ENCODE measurements at regions not wholly inside any gene's neighbourhood (a gene's known extent, or its start where the extent isn't known, plus 50 kb on each side); places are given as distances from the start of the nearest gene placed in this dataset.

DNA sequence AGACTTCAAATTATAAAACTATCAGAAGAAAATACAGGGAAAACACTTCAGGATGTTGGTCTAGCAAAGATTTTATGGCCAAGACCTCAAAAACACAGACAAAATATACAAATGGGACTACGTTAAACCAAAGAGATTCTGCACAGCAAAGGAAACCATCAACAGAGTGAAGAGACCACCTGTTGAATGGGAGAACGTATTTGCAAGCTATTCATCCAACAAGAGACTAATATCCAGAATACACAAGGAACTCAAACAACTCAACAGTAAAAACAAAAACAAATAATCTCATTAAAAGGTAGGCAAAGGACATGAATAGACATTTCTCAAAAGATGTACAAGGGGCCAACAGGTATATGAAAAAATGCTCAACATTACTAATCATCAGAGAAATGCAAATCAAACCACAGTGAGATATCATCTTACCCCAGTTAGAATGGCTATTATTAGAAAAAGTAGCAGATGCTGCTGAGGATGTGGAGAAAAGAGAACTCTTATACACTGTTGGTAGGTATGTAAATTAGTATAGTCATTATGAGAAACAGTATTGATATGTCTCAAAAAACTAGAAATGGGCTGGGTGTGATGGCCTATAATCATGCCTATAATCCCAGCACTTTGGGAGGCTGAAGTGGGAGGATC, 112.6 kb downstream of the LRIG2 start:
- H3K4me3 ChIP-seq, result no peak overlapping the region
- no peaks in the 10 kb centered on the region for H3K4me1 ChIP-seq
- ATAC-seq, result no peak
- H3K27me3 ChIP-seq, result no peaks in the 10 kb centered on the region
- 84 to 100% methylated on average over 1 to 2 of the region's 2 CpGs for WGBS, 2 donors (ENCODE audit: low coverage in 1 of 2)
- no peak overlapping the region for H3K27ac ChIP-seq
- H3K9me3 ChIP-seq, result no peaks in the 10 kb centered on the region
- TF ChIP-seq POLR2A (IDR thresholded peaks at IDR 0.05) (no peak), CTCF (IDR thresholded peaks at IDR 0.05) (no peak)
- no peaks in the 10 kb centered on the region for H3K36me3 ChIP-seq

GRCh38 chr1:113190078-113190477, 117.1 kb downstream of the LRIG2 start:
- Histone ChIP-seq H3K9me3 (no peaks in the 10 kb centered on the region), H3K36me3 (no peaks in the 10 kb centered on the region), H3K27me3 (no peaks in the 10 kb centered on the region), H3K4me3 (no peak overlapping the region), H3K4me1 (no peaks in the 10 kb centered on the region), H3K27ac (no peak overlapping the region)
- ATAC-seq, result no peak
- WGBS, 2 donors (ENCODE audit: low coverage in 1 of 2), result 55 to 65% methylated on average over 2 of the region's 3 CpGs
- TF ChIP-seq POLR2AphosphoS5 (IDR thresholded peaks at IDR 0.05) (no peak), CTCF (IDR thresholded peaks at IDR 0.05) (no peak)

DNA sequence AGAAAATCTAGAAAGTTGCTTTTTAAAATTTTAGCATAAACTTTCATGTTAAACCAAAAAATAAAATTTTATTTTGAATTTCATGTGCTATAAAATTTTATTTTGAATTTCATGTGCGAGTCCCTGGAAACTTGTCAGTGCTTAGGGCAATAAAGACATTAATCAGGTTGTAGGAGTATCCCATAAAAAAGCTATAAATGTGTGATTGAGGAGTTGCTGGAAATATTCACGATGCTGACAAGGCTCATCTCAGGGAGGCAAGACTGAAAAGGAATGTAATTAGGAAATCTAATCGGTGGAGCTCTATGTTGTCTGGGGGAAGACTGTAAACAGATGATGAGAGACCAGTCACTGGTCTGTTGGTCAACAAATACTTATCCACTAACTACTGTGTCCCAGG, 117.9 kb downstream of the LRIG2 start:
- Histone ChIP-seq H3K27ac (no peak overlapping the region), H3K4me3 (no peak overlapping the region), H3K9me3 (no peaks in the 10 kb centered on the region), H3K27me3 (no peaks in the 10 kb centered on the region), H3K36me3 (no peaks in the 10 kb centered on the region), H3K4me1 (no peaks in the 10 kb centered on the region)
- TF ChIP-seq POLR2A (IDR thresholded peaks at IDR 0.05) (no peak), POLR2AphosphoS5 (IDR thresholded peaks at IDR 0.05) (no peak), CTCF (IDR thresholded peaks at IDR 0.05) (no peak), EP300 (IDR thresholded peaks at IDR 0.05) (no peak)
- no peak for ATAC-seq
- 74 to 83% methylated on average over 3 of the region's 3 CpGs for WGBS, 2 donors (ENCODE audit: low coverage in 1 of 2)

DNA sequence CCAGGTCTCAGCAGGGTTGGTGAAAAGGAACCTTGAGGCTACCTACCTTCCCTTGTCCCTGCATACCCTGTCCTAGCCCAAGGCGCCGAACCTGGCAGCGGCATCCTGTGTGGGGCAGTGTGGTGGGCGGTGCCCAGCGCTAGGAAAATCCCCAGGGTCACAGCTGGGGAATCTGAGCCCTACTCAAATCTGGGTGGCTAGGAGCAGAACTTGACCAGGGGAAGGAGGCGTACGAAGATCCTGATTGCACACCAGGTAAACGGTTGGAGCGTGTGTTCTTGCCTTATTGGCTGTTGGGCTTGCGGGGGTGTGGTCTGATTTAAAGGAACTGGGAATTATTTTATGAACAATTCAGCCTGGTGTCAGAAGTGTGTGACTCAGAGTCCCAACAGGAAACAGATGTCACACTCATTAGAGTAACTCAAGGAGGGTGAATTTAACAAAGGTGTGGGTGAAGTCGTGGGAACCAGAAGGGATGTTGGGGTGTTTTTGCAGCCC, 118.6 kb downstream of the LRIG2 start:
- Histone ChIP-seq H3K27me3 (no peaks in the 10 kb centered on the region), H3K9me3 (no peaks in the 10 kb centered on the region), H3K4me3 (no peak overlapping the region), H3K27ac (no peak overlapping the region), H3K36me3 (no peaks in the 10 kb centered on the region), H3K4me1 (no peaks in the 10 kb centered on the region)
- WGBS, 2 donors (ENCODE audit: low coverage in 1 of 2), result 71 to 83% methylated on average over 1 to 7 of the region's 11 CpGs
- no peak for ATAC-seq
- TF ChIP-seq EP300 (IDR thresholded peaks at IDR 0.05) (no peak), POLR2AphosphoS5 (IDR thresholded peaks at IDR 0.05) (no peak), CTCF (IDR thresholded peaks at IDR 0.05) (no peak)

DNA sequence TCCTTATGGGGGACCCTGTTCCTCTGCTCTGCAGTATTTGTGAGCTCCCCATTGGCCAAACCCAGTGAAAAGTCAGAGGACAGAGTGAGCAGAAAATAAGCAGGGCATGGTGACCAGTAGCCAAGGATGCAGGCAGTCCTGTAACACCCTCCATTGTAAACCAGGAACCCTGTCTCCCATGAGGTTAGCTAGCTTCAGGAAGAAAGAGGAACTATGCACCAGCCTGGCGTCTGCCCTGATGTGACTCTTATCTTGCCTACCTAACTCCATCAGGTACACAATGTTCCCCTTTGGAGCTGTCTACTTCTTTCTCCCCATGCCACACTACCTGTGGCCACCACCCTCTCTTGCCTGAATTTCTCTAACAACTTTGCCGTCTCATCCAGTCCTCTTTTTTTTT, 119.2 kb downstream of the LRIG2 start:
- no peaks in the 10 kb centered on the region for H3K4me1 ChIP-seq
- no peaks in the 10 kb centered on the region for H3K36me3 ChIP-seq
- H3K27me3 ChIP-seq, result no peaks in the 10 kb centered on the region
- H3K27ac ChIP-seq, result no peak overlapping the region
- ATAC-seq, result no peak
- no peak for TF ChIP-seq POLR2AphosphoS5 (IDR thresholded peaks at IDR 0.05)
- TF ChIP-seq EP300 (IDR thresholded peaks at IDR 0.05), result no peak
- no peak for TF ChIP-seq CTCF (IDR thresholded peaks at IDR 0.05)
- TF ChIP-seq POLR2A (IDR thresholded peaks at IDR 0.05), result no peak
- WGBS, 2 donors (ENCODE audit: low coverage in 1 of 2), result 76 to 93% methylated on average over 2 of the region's 2 CpGs
- no peak overlapping the region for H3K4me3 ChIP-seq
- H3K9me3 ChIP-seq, result no peaks in the 10 kb centered on the region

All from gastroesophageal sphincter (tissue), 4 donors.